ENCODE measurements at regions not wholly inside any gene's neighbourhood (a gene's known extent, or its start where the extent isn't known, plus 50 kb on each side); places are given as distances from the start of the nearest gene placed in this dataset.
A peak's percentile ranks its signal among the peaks of the same experiment; 100 is the strongest.
"Not testable (repeated sequence)": the region's sequence is repeated elsewhere in the genome, so short reads cannot be mapped to it uniquely, and the experiment has no call there.

- DNase-seq = not testable (repeated sequence)
These were observed 83.6 kb upstream of the CRYM start for GRCh38 chr16:21361612-21362227.

GRCh38 chr16:21361045-21361444 lies 83.0 kb upstream of the CRYM start:
- not testable (repeated sequence) for DNase-seq

GRCh38 chr16:21359513-21359912 lies 81.4 kb upstream of the CRYM start:
- not testable (repeated sequence) for DNase-seq

- DNase-seq = peak; percentile 23
These were observed 80.2 kb upstream of the CRYM start for GRCh38 chr16:21358261-21358795.

GRCh38 chr16:21356308-21356707 lies 78.2 kb upstream of the CRYM start:
- not testable (repeated sequence) for DNase-seq

- DNase-seq = not testable (repeated sequence)
These were observed 73.3 kb upstream of the CRYM start for GRCh38 chr16:21351433-21351832.

- DNase-seq = not testable (repeated sequence)
These were observed 72.8 kb upstream of the CRYM start for GRCh38 chr16:21350851-21351250.

- DNase-seq = not testable (repeated sequence)
These were observed 71.2 kb upstream of the CRYM start for GRCh38 chr16:21349336-21349735.

GRCh38 chr16:21348815-21349214 lies 70.7 kb upstream of the CRYM start:
- DNase-seq = not testable (repeated sequence)

- DNase-seq = not testable (repeated sequence)
These were observed 69.4 kb upstream of the CRYM start for GRCh38 chr16:21347538-21347937.

- not testable (repeated sequence) for DNase-seq
These were observed 68.8 kb upstream of the CRYM start for GRCh38 chr16:21346756-21347491.

- DNase-seq = not testable (repeated sequence)
These were observed 66.3 kb upstream of the CRYM start for GRCh38 chr16:21344361-21344912.

GRCh38 chr16:21341101-21341500 lies 63.0 kb upstream of the CRYM start:
- no peak for DNase-seq

GRCh38 chr16:21339941-21340340 lies 61.9 kb upstream of the CRYM start:
- no peak for DNase-seq

GRCh38 chr16:21339269-21339641 lies 61.2 kb upstream of the CRYM start:
- DNase-seq = no peak

GRCh38 chr16:21338537-21339268 lies 60.6 kb upstream of the CRYM start:
- no peak for DNase-seq

GRCh38 chr16:21336231-21336630 lies 58.1 kb upstream of the CRYM start:
- DNase-seq = no peak

- DNase-seq = not testable (repeated sequence)
These were observed 56.4 kb upstream of the CRYM start for GRCh38 chr16:21334188-21335146.

GRCh38 chr16:21333683-21334082 lies 55.6 kb upstream of the CRYM start:
- not testable (repeated sequence) for DNase-seq

All from SIG-M5 (cell line).